ENCODE measurements at regions not wholly inside any gene's neighbourhood (a gene's known extent, or its start where the extent isn't known, plus 50 kb on each side); places are given as distances from the start of the nearest gene placed in this dataset.

- H3K79me2 ChIP-seq (ENCODE audit: insufficient read depth, low read length): peaks cover 10% of the 10 kb centered on the region
- H3K4me3 ChIP-seq (ENCODE audit: insufficient read depth, low read length): no peak overlapping the region
- no peaks in the 10 kb centered on the region for H3K36me3 ChIP-seq (ENCODE audit: insufficient read depth, low read length)
- no peaks in the 10 kb centered on the region for H4K20me1 ChIP-seq (ENCODE audit: insufficient read depth, low read length)
- DNase-seq (ENCODE audit: insufficient read length, low spot score, missing footprints): peak; percentile 42
- H3K4me1 ChIP-seq (ENCODE audit: insufficient read depth, low read length): peaks cover 40% of the 10 kb centered on the region
- no peak overlapping the region for H2AFZ ChIP-seq (ENCODE audit: low read length)
- no peak overlapping the region for H3K27ac ChIP-seq (ENCODE audit: low read depth, low read length)
- H3K27me3 ChIP-seq (ENCODE audit: insufficient read depth, low read length): no peaks in the 10 kb centered on the region
- no peak for TF ChIP-seq CTCF (IDR thresholded peaks at IDR 0.05; ENCODE audit: extremely low read depth, low read depth, low read length)
- H3K4me2 ChIP-seq (ENCODE audit: insufficient read depth, low read length): no peak overlapping the region
- H3K9me3 ChIP-seq (ENCODE audit: low read depth, low read length): no peaks in the 10 kb centered on the region
Measured at GRCh38 chr17:77306790-77307478, 166.2 kb downstream of the SEC14L1 start.

DNA sequence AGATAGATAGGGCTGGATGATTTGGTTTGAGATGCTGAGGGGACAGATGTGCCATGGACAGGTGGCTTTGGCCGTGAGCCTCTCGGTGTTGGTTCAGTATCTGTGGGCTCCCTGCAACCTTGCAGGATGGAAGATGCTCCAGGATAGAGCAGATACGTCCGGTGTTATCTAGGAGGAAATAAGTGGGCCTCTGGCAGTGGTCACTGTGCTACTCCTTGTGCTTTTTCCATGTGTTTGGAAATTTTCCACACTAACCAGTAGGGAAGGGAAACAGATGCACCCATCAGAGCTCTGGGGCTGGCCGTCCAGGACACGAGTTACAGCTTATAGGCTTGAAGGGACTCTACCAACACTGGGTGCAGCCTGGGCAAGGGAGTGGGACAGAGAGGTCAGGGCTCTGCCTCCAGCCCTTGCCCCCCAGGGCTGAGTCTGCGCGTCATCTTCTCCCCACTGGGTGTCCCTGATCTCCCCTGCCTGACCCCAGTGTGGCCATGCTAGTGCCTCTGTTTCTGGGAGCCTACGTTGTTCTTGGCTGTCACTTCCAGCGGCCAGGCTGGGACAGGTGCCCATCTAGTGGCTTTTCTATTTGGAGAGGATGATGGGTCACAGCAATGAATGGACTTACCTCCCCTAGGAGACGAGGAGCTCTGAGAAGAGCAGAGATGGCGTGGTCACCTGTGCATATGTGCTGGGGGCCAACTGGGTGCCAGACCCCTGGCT is 166.9 kb downstream of the SEC14L1 start:
- Histone ChIP-seq H3K4me2 (ENCODE audit: insufficient read depth, low read length) (no peak overlapping the region), H2AFZ (ENCODE audit: low read length) (no peak overlapping the region)

GRCh38 chr17:77308861-77309726 is 168.3 kb downstream of the SEC14L1 start:
- Histone ChIP-seq H4K20me1 (ENCODE audit: insufficient read depth, low read length) (no peaks in the 10 kb centered on the region), H3K9me3 (ENCODE audit: low read depth, low read length) (no peaks in the 10 kb centered on the region), H3K4me1 (ENCODE audit: insufficient read depth, low read length) (peaks cover 50% of the 10 kb centered on the region), H3K36me3 (ENCODE audit: insufficient read depth, low read length) (no peaks in the 10 kb centered on the region), H3K27ac (ENCODE audit: low read depth, low read length) (peak overlapping the region; percentile 96), H3K27me3 (ENCODE audit: insufficient read depth, low read length) (no peaks in the 10 kb centered on the region), H3K4me2 (ENCODE audit: insufficient read depth, low read length) (peak overlapping the region; percentile 79), H3K79me2 (ENCODE audit: insufficient read depth, low read length) (peaks cover 12% of the 10 kb centered on the region), H3K4me3 (ENCODE audit: insufficient read depth, low read length) (peak overlapping the region; percentile 59), H2AFZ (ENCODE audit: low read length) (peak overlapping the region; percentile 75)
- TF ChIP-seq CTCF (IDR thresholded peaks at IDR 0.05; ENCODE audit: extremely low read depth, low read depth, low read length): no peak
- DNase-seq (ENCODE audit: insufficient read length, low spot score, missing footprints): peak; percentile 98

More for the DNA sequence above, 166.9 kb downstream of the SEC14L1 start:
- H3K27ac ChIP-seq (ENCODE audit: low read depth, low read length): peak overlapping the region; percentile 96
- H3K4me3 ChIP-seq (ENCODE audit: insufficient read depth, low read length): no peak overlapping the region
- peaks cover 12% of the 10 kb centered on the region for H3K79me2 ChIP-seq (ENCODE audit: insufficient read depth, low read length)
- no peaks in the 10 kb centered on the region for H3K27me3 ChIP-seq (ENCODE audit: insufficient read depth, low read length)
- peaks cover 42% of the 10 kb centered on the region for H3K4me1 ChIP-seq (ENCODE audit: insufficient read depth, low read length)
- no peaks in the 10 kb centered on the region for H4K20me1 ChIP-seq (ENCODE audit: insufficient read depth, low read length)
- no peak for TF ChIP-seq CTCF (IDR thresholded peaks at IDR 0.05; ENCODE audit: extremely low read depth, low read depth, low read length)
- H3K36me3 ChIP-seq (ENCODE audit: insufficient read depth, low read length): no peaks in the 10 kb centered on the region
- DNase-seq (ENCODE audit: insufficient read length, low spot score, missing footprints): peak; percentile 42
- H3K9me3 ChIP-seq (ENCODE audit: low read depth, low read length): no peaks in the 10 kb centered on the region
